ENCODE measurements at regions not wholly inside any gene's neighbourhood (a gene's known extent, or its start where the extent isn't known, plus 50 kb on each side); places are given as distances from the start of the nearest gene placed in this dataset.
A peak's percentile ranks its signal among the peaks of the same experiment; 100 is the strongest.
"Not testable (repeated sequence)": the region's sequence is repeated elsewhere in the genome, so short reads cannot be mapped to it uniquely, and the experiment has no call there.

DNA sequence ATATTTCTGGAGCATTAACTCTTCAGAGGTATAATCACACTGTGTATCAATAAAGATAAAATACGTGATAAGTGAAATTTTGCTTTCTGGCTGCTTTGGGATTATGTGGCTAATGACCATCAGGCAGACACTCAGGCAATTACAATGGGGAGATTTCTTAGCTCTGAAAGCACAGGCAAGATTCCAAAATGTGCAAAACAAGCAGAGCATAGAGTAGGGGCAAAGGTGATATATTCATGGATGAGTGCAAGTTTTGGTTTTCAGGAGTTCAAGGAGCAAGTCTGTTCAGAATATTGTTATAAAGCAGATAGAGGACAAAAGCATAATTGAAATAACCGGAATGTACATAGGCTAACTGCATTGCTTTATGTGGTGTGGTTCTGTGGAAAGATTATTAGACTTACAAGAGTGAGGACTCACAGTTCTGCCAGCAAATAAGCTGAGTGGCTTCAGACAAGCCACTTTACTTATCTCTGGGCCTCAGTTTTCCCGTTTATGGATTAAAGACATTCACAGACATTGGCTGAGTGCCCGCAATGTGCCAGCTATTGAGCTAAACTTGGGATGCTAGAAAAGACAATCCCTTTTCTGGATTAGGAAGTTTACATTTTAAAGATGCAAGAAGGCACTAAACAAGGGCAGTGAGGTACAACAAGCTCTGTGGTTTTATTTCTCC, 945.6 kb upstream of the ARRDC3 start:
- peak; percentile 7 for DNase-seq (ENCODE audit: low spot score)

DNA sequence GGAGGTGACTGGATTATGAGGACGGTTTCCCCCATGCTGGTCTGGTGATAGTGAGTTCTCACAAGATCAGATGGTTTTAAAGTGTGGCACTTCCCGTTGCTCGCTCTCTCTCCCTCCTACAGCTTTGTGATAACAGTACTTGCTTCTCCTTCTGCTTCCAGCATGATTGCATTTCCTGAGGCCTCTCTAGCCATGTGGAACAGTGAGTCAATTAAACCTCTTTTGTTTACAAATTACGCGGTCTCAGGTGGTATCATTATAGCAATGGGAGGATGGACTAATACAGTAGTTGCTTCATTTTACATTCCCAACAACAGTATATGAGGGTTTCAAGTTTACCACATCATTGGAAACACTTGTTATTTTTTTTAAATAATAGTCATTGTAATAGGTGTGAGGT, 937.3 kb upstream of the ARRDC3 start:
- no peak for DNase-seq (ENCODE audit: low spot score)

DNA sequence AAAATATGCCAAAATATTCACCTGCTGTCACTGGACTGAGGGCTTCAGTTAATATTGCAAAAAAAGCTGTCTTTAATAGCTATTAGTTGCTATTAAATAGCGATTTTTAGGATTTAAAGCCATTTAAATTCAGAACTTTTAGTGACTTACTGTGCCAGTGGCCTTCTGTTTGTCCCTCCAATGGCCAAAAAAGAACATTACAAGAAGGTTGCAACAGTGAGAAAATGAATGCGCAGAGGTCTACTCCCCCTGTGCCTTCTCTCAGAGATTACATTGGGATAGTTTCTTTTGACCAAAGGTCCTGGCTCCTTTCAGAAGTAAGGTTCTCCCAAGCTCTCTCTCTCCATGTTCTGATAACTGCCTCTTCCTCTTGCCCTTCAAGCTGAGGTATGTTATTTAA, 930.3 kb upstream of the ARRDC3 start:
- no peak for DNase-seq (ENCODE audit: low spot score)

GRCh38 chr5:92309336-92309991, 926.3 kb upstream of the ARRDC3 start:
- DNase-seq (ENCODE audit: low spot score): peak; percentile 46

DNA sequence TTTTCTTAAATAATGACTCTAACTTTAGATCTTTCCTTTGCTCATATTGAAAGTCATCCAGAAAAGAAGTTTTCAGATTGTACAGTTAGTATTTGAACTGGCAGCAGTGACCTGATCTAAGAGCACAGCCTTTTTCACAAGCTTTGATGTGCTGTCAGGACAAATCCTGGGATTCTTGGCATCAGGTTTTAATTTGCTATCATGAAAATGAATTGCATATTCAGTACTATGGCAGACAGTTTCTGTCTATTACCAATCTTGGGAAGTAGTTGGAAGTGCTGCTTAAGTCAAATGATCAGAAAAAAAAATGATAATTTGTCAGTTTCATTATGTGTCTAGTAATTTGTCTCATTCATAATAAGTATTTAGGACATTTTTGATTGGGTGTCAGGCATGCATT, 925.6 kb upstream of the ARRDC3 start:
- DNase-seq (ENCODE audit: low spot score): no peak

DNA sequence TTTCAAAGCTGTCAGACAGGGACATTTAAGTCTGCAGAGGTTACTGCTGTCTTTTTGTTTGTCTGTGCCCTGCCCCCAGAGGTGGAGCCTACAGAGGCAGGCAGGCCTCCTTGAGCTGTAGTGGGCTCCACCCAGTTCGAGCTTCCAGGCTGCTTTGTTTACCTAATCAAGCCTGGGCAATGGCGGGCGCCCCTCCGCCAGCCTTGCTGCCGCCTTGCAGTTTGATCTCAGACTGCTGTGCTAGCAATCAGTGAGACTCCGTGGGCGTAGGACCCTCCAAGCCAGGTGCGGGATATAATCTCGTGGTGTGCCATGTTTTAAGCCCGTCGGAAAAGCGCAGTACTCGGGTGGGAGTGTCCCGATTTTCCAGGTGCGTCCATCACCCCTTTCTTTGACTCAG, 919.2 kb upstream of the ARRDC3 start:
- not testable (repeated sequence) for DNase-seq (ENCODE audit: low spot score)

- DNase-seq (ENCODE audit: low spot score): no peak
Observed at GRCh38 chr5:92283521-92283920, 900.4 kb upstream of the ARRDC3 start.

- not testable (repeated sequence) for DNase-seq (ENCODE audit: low spot score)
Observed at GRCh38 chr5:92271750-92272149, 888.6 kb upstream of the ARRDC3 start.

GRCh38 chr5:92268343-92268742, 885.2 kb upstream of the ARRDC3 start:
- DNase-seq (ENCODE audit: low spot score): no peak

- DNase-seq (ENCODE audit: low spot score): no peak
Observed at GRCh38 chr5:92267830-92268229, 884.7 kb upstream of the ARRDC3 start.

DNA sequence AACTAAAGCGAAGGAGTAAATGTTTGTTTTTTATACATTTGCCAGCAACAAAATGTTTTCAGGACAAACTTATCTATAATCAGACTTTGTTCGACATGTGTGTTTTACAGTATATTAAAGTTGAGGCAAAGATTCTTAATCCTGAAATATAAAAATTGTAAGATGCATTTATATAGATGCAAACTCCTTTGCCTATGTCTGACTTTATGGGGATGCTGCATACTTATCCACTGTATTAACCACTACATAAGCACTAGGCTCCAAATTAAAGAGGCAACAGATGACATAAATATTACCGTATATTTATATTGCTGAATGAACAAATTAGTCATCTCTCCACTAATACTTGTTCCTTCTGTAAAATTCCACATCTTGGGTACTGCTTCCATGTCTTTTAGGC, 882.7 kb upstream of the ARRDC3 start:
- no peak for DNase-seq (ENCODE audit: low spot score)

- DNase-seq (ENCODE audit: low spot score): not testable (repeated sequence)
Observed at GRCh38 chr5:92255605-92256004, 872.5 kb upstream of the ARRDC3 start.

- no peak for DNase-seq (ENCODE audit: low spot score)
Observed at GRCh38 chr5:92248518-92248917, 865.4 kb upstream of the ARRDC3 start.

DNA sequence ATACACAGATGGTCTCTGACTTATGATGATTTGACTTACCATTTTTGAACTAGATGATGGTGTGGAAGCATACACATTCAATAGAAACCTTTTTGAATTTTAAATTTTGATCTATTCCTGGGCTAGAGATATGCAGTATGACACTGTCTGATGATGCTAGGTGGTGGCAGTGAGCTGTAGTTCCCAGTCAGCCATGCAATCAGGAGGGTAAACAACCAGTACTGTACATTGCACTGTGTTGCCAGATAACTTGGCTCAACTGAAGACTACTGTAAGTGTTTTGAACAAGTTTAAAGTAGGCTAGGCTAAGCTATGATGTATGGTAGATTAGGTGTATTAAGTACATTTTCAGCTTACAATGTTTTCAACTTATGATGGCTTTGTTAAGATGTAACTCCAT, 859.1 kb upstream of the ARRDC3 start:
- DNase-seq (ENCODE audit: low spot score): no peak

- no peak for DNase-seq (ENCODE audit: low spot score)
Observed at GRCh38 chr5:92237896-92238295, 854.8 kb upstream of the ARRDC3 start.

DNA sequence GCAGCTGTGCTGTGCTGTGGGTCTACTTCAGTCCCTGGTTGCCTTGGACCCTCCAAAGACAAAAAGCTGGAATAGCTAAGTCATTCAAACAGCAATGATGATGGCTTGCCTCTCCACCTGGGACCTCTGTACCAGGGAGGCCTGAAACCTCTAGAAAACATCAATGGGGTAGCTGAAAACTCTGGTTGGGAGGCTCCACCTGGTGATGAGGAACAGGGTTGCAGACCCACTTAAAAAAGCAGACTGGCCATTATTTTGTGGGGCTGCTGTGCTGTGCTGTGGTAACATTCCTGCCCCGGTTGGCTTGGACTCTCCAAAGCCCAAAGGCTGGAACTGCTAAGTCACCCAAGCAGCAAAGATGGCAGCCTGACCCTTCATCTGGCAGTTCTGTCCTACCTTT, 839.3 kb upstream of the ARRDC3 start:
- no peak for DNase-seq (ENCODE audit: low spot score)

DNA sequence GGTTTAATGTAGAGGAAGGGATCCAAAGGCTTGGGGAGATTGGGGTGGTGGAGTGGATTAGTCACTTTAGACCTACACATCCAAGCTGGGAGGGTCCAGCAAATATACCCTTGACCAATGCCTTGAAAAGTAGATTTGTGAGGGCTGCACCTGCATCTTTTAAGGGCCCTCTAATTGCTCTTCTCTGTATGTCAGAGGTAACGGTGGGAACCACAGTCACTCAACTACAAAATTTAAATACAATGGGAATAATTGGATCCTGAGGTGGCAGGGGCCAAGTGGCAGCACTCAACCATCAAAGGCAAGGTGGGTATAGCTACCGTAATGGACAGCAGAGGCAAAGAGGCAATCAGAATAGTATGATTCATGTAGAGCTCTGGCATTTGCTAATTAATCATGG, 833.7 kb upstream of the ARRDC3 start:
- not testable (repeated sequence) for DNase-seq (ENCODE audit: low spot score)

- no peak for DNase-seq (ENCODE audit: low spot score)
Observed at GRCh38 chr5:92215116-92215515, 832.0 kb upstream of the ARRDC3 start.

GRCh38 chr5:92208265-92208664, 825.1 kb upstream of the ARRDC3 start:
- DNase-seq (ENCODE audit: low spot score): no peak

- no peak for DNase-seq (ENCODE audit: low spot score)
Observed at GRCh38 chr5:92207151-92207550, 824.0 kb upstream of the ARRDC3 start.

GRCh38 chr5:92206681-92207080, 823.6 kb upstream of the ARRDC3 start:
- no peak for DNase-seq (ENCODE audit: low spot score)

DNA sequence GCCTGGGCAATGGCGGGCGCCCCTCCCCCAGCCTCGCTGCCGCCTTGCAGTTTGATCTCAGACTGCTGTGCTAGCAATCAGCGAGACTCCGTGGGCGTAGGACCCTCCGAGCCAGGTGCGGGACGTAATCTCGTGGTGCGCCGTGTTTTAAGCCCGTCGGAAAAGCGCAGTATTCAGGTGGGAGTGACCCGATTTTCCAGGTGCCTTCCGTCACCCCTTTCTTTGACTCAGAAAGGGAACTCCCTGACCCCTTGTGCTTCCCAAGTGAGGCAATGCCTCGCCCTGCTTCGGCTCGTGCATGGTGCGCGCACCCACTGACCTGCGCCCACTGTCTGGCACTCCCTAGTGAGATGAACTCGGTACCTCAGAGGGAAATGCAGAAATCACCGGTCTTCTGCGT, 815.9 kb upstream of the ARRDC3 start:
- not testable (repeated sequence) for DNase-seq (ENCODE audit: low spot score)

DNA sequence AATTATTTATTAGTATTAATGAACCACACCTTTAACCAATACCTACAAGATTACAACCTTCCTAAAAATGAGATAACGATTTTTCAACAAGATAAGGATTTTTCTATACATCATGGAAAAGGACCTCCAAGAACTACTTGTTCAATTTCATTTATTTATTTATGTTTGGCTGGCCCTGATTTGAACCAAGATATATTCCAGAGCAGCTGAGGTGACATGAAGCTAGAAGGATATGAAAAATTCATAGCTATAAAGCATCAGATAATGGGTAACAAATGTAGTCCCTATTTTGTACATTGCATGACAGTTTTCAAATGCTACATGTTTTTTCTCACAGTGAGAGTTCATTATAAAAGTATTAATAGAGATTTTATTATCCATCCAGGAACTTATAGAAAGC, 798.5 kb upstream of the ARRDC3 start:
- DNase-seq (ENCODE audit: low spot score): no peak

DNA sequence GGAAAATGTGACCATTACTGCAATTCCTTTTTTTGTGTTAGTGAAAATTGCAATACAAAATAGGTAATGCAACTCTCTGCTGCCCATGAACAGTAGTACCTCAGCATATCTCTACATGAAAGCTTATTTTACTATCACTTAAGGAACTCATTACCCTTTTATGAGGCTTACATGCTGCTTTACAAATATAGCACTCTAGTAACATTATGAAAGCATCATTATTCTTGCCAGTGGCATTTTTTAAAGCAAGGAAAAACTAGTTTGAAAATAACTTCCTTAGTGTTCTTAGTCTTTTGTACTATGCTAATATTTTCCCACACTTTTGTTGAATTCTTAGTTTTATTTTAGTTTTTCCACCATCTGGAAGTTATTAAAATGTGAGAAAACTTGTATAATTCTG, 797.3 kb upstream of the ARRDC3 start:
- DNase-seq (ENCODE audit: low spot score): no peak

All from umbilical cord (tissue), 1 donor.